WTC11 (cell line): ENCODE measurements at regions not wholly inside any gene's neighbourhood (a gene's known extent, or its start where the extent isn't known, plus 50 kb on each side); places are given as distances from the start of the nearest gene placed in this dataset.

Experiments used
- ATF3 ChIP-seq: sonication (generic); formaldehyde crosslinking; conservative IDR thresholded peaks from 2 replicates; pipeline ENCODE4 v1.8.1; 2022; ENCODE audit warnings: mild to moderate bottlenecking, missing genetic modification reagents
- CREM ChIP-seq: sonication (generic); formaldehyde crosslinking; IDR thresholded peaks from 2 replicates; pipeline ENCODE4 v1.8.1; 2022; ENCODE audit warnings: mild to moderate bottlenecking, missing genetic modification reagents, moderate library complexity
- E2F5 ChIP-seq: sonication (generic); formaldehyde crosslinking; IDR thresholded peaks from 2 replicates; pipeline ENCODE4 v1.8.1; 2022; ENCODE audit warnings: mild to moderate bottlenecking, moderate library complexity, missing genetic modification reagents
- ETV6 ChIP-seq: sonication (generic); formaldehyde crosslinking; IDR thresholded peaks from 2 replicates; pipeline ENCODE4 v1.8.1; 2022; ENCODE audit warnings: mild to moderate bottlenecking, missing genetic modification reagents
- FOXP1 ChIP-seq: sonication (generic); formaldehyde crosslinking; IDR thresholded peaks from 2 replicates; pipeline ENCODE4 v1.8.0; 2022; ENCODE audit warnings: missing genetic modification reagents, mild to moderate bottlenecking, moderate library complexity, borderline replicate concordance
- IRF2 ChIP-seq: sonication (generic); formaldehyde crosslinking; IDR thresholded peaks from 2 replicates; pipeline ENCODE4 v1.8.0; 2022; ENCODE audit warnings: low read depth, missing genetic modification reagents, borderline replicate concordance
- ZNF138 ChIP-seq: sonication (generic); formaldehyde crosslinking; conservative IDR thresholded peaks from 2 replicates; pipeline ENCODE4 v1.8.1; 2022; ENCODE audit warnings: mild to moderate bottlenecking, moderate library complexity, missing genetic modification reagents
- ZNF232 ChIP-seq: sonication (generic); formaldehyde crosslinking; IDR thresholded peaks from 2 replicates; pipeline ENCODE4 v1.8.0; 2022; ENCODE audit warnings: mild to moderate bottlenecking, missing genetic modification reagents
- TF ChIP-seq, protein P1 (sequence below): fragments of 200-600 bp; IDR thresholded peaks from 2 replicates; pipeline ENCODE4 v1.8.0; 2022; ENCODE audit warnings: antibody characterized with exemption

DNA sequence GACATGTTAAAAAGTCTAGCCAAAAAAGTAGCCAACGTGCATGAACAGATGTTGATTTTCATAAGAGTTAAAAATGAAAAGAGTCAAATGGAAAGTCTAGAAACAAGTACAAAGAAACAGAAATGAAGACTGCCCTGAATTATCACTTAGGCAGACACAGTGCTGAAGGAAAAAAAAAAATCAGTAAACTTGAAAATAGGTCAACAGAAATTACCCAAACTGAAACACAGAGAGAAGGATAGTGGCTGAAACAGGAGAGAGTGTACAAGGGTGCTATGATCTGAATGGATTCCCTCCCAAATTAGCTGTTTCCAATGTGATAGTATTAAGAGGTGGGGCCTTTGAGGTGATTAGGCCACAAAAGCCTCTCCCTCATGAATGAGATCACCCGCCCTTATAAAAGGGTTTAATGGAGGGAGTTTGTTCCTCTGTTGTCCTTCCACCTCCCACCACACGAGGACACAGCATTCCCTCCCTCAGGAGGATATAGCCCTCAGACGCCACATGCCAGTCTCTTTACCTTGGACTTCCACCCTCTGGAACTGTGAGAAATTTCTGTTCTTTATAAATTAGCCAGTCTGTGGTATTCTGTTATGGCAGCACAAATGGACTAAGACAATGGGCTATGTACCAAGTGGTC is 249.7 kb downstream of the AHR start:
- TF ChIP-seq, protein P1, sequence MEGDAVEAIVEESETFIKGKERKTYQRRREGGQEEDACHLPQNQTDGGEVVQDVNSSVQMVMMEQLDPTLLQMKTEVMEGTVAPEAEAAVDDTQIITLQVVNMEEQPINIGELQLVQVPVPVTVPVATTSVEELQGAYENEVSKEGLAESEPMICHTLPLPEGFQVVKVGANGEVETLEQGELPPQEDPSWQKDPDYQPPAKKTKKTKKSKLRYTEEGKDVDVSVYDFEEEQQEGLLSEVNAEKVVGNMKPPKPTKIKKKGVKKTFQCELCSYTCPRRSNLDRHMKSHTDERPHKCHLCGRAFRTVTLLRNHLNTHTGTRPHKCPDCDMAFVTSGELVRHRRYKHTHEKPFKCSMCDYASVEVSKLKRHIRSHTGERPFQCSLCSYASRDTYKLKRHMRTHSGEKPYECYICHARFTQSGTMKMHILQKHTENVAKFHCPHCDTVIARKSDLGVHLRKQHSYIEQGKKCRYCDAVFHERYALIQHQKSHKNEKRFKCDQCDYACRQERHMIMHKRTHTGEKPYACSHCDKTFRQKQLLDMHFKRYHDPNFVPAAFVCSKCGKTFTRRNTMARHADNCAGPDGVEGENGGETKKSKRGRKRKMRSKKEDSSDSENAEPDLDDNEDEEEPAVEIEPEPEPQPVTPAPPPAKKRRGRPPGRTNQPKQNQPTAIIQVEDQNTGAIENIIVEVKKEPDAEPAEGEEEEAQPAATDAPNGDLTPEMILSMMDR = no peak
- TF ChIP-seq IRF2 (CRISPR knock-in tag) (no peak), CREM (no peak), ZNF138 (CRISPR knock-in tag) (no peak), ATF3 (no peak), ETV6 (CRISPR knock-in tag) (no peak), FOXP1 (no peak), ZNF232 (CRISPR knock-in tag) (no peak), E2F5 (CRISPR knock-in tag) (no peak)
